22Rv1 (cell line): ENCODE measurements at regions not wholly inside any gene's neighbourhood (a gene's known extent, or its start where the extent isn't known, plus 50 kb on each side); places are given as distances from the start of the nearest gene placed in this dataset.

ENCODE experiments used
- CTCF ChIP-seq: fragments of 450-650 bp; IDR thresholded peaks from 2 replicates; pipeline ENCODE4 v1.5.1; 2017; ENCODE audit warnings: mild to moderate bottlenecking
- ZFX ChIP-seq: fragments of 450-650 bp; IDR thresholded peaks from 2 replicates; pipeline ENCODE4 v1.6.1; 2017; ENCODE audit warnings: antibody characterized with exemption, borderline replicate concordance

GRCh38 chr5:54820346-54821134, 164.9 kb downstream of the ESM1 start:
- no peak for TF ChIP-seq CTCF
- no peak for TF ChIP-seq ZFX
